Breast epithelium (tissue), 4 donors: ENCODE measurements at regions not wholly inside any gene's neighbourhood (a gene's known extent, or its start where the extent isn't known, plus 50 kb on each side); places are given as distances from the start of the nearest gene placed in this dataset.

Source experiments
- DNase-seq, 2 donors: peaks; one replicate each; pipeline ENCODE4 v3.0.0-alpha.2; 2019; ENCODE audit warnings: low spot score in 2 of 2
- H3K27ac ChIP-seq, 2 donors: fragments of 200-600 bp; sonication (generic) in 1 of 2; one replicate each; pipeline ENCODE4 v1.5.1; 2016 to 2019; ENCODE audit warnings: mild to moderate bottlenecking in 1 of 2
- H3K27me3 ChIP-seq, 2 donors: fragments of 200-600 bp; sonication (generic) in 1 of 2; one replicate each; pipeline versions ENCODE4 v1.5.1 to v1.6.0; 2017 to 2019; ENCODE audit warnings: control low read depth in 1 of 2, mild to moderate bottlenecking in 1 of 2
- H3K36me3 ChIP-seq: fragments of 200-600 bp; one replicate; pipeline ENCODE4 v1.5.1; 2019
- H3K4me1 ChIP-seq, 2 donors: fragments of 200-600 bp; sonication (generic); one replicate each; pipeline ENCODE4 v1.5.1; 2016 to 2019; ENCODE audit warnings: control low read depth in 1 of 2
- H3K4me3 ChIP-seq, 3 donors: fragments of 200-600 bp; sonication (generic); 1 replicate in 2 of 3; 2 replicates in 1 of 3; pipeline ENCODE4 v1.5.1; 2016 to 2019; ENCODE audit warnings: mild to moderate bottlenecking in 3 of 3, moderate library complexity in 2 of 3
- H3K9me3 ChIP-seq, 2 donors: fragments of 200-600 bp; sonication (generic) in 1 of 2; one replicate each; pipeline ENCODE4 v1.5.1; 2016 to 2019; ENCODE audit warnings: control low read depth in 1 of 2
- POLR2A ChIP-seq: fragments of 450-650 bp; IDR thresholded peaks from one replicate; pipeline ENCODE4 v1.6.1; 2016; ENCODE audit warnings: antibody characterized with exemption, mild to moderate bottlenecking, moderate library complexity
- POLR2AphosphoS5 ChIP-seq, 3 donors: sonication (generic); formaldehyde crosslinking; IDR thresholded peaks; one replicate each; pipeline ENCODE4 v1.6.1; 2017; ENCODE audit warnings: antibody characterized with exemption in 3 of 3
- intact Hi-C: fragments of 100-400 bp; cut with DNase I; formaldehyde crosslinking; loops from one replicate; pipeline ENCODE4 v1.15.1; 2023; ENCODE audit warnings: low total_unique reads
- TF ChIP-seq, protein P1 (sequence below), 3 donors: fragments of 450-650 bp; IDR thresholded peaks; one replicate each; pipeline ENCODE4 v1.5.1; 2016 to 2017; ENCODE audit warnings: antibody characterized with exemption in 3 of 3, mild to moderate bottlenecking in 3 of 3, moderate library complexity in 3 of 3

DNA sequence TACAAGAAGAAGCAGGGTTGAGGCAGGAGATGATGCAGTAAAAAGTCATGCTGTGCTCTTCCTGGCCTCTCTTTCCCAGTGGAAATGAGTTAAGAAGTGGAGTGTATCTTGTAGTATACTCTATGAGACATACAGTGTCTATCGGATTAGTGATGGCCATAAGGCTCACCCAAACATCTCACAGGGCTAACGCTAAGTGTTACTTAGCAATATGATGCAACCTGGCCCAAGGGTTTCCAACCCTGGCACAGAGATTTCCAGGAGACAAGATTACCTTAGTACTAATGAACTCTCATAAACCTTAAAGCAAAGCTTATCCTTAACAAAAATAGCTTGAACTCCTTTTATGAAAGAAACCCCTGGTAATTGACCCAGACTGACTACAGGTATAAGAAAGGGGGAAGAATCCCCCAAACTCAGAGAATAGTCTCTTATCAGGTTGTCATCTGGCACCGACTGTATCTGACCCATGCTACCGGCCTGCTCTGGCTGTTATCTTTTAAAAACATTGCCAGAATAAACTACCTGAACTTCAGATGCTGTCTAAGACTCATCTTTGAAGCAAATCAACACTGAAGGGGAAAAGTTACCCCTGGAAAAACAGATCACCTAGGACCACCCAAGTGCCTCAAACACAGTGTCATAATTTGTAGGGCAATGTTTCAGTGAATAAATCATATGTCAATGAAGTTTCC is 1002.0 kb downstream of the REEP3 start:
- Histone ChIP-seq H3K4me3 (no peak overlapping the region), H3K9me3 (no peaks in the 10 kb centered on the region), H3K27me3 (peaks cover 0 to 6% of the 10 kb centered on the region in 2 donors), H3K27ac (no peak overlapping the region), H3K36me3 (no peaks in the 10 kb centered on the region), H3K4me1 (no peaks in the 10 kb centered on the region)
- intact Hi-C loops = no loop called here
- no peak for DNase-seq
- TF ChIP-seq POLR2A (no peak), POLR2AphosphoS5 (IDR thresholded peaks at IDR 0.05) (no peak)
- TF ChIP-seq, protein P1, sequence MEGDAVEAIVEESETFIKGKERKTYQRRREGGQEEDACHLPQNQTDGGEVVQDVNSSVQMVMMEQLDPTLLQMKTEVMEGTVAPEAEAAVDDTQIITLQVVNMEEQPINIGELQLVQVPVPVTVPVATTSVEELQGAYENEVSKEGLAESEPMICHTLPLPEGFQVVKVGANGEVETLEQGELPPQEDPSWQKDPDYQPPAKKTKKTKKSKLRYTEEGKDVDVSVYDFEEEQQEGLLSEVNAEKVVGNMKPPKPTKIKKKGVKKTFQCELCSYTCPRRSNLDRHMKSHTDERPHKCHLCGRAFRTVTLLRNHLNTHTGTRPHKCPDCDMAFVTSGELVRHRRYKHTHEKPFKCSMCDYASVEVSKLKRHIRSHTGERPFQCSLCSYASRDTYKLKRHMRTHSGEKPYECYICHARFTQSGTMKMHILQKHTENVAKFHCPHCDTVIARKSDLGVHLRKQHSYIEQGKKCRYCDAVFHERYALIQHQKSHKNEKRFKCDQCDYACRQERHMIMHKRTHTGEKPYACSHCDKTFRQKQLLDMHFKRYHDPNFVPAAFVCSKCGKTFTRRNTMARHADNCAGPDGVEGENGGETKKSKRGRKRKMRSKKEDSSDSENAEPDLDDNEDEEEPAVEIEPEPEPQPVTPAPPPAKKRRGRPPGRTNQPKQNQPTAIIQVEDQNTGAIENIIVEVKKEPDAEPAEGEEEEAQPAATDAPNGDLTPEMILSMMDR (IDR thresholded peaks at IDR 0.05) = no peak

DNA sequence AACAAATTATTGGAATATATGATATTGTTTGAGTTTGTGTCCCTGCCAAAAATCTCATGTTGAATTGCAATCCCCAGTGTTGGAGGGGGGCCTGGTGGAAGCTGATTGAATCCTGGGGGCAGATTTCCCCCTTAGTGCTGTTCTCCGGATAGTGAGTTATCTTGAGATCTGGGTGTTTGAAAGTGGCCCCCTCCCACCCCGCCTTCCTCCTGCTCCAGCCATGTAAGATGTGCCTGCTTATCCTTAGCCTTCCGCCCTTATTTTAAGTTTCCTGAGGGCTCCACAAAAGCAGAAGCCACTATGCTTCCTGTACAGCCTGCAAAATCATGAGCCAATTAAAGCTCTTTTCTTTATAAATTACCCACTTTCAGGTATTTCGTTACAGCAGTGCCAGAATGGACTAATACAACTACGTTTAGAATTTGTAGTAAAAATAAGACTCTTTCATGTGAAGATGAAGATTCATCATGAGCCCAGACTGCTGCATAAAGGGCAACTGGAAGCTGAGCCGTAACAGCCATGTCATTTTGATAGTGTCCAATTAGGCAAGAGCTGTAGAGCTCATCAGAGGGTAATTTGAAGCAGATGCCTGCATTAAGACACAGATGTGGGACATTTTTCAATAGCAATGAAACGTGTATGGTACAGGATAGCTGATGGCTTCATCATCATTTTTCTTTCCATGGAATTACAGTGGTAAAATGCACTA is 1007.2 kb downstream of the REEP3 start:
- H3K27me3 ChIP-seq = peaks cover 0 to 6% of the 10 kb centered on the region in 2 donors
- no peak for DNase-seq
- intact Hi-C loops = no loop called here
- H3K9me3 ChIP-seq = no peaks in the 10 kb centered on the region
- no peak overlapping the region for H3K4me3 ChIP-seq
- TF ChIP-seq POLR2AphosphoS5 (IDR thresholded peaks at IDR 0.05) = no peak
- TF ChIP-seq, protein P1 (IDR thresholded peaks at IDR 0.05) = no peak
- no peak for TF ChIP-seq POLR2A
- H3K4me1 ChIP-seq = no peaks in the 10 kb centered on the region
- H3K27ac ChIP-seq = no peak overlapping the region
- no peaks in the 10 kb centered on the region for H3K36me3 ChIP-seq

DNA sequence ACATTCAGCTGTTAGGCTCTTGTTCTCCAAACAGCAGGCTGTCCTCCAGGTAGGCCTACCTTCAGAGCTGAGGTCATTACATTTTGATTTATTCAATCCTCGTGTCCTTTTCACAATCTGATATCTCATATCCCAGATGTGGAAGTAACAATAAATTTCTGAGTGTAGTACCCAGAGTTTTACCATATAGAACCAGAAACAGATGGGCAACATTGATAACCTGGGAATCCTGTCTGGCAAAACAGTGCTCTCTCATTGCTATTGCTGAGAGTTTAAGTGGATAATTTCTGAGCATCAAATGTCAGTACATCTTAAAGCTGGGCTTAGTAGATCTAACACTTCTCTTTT is 1007.8 kb downstream of the REEP3 start:
- Histone ChIP-seq H3K27me3 (peaks cover 0 to 6% of the 10 kb centered on the region in 2 donors), H3K4me3 (no peak overlapping the region), H3K27ac (no peak overlapping the region), H3K4me1 (no peaks in the 10 kb centered on the region), H3K36me3 (no peaks in the 10 kb centered on the region), H3K9me3 (no peaks in the 10 kb centered on the region)
- no peak for DNase-seq
- intact Hi-C loops = no loop called here
- no peak for TF ChIP-seq POLR2AphosphoS5 (IDR thresholded peaks at IDR 0.05)
- TF ChIP-seq, protein P1 (IDR thresholded peaks at IDR 0.05) = no peak
- no peak for TF ChIP-seq POLR2A

DNA sequence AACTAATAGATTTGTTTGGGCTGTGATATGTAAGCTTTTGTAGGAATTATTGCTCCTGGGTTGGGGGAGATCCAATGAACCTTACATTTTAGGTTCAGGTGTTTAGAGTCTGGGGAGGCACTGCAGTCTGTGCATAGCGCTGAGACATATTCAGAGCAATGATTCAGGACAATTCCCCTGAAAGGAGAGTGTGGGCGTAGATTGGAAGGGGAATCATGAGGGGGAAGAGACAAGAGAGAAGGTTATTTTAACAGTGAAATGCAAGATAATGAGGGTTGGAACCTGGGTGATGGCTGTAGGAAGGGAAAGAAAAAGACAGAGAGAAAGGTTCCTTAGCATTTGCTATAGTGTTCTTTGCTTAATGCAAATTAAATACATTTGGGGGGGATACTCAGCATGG is 1013.4 kb downstream of the REEP3 start:
- intact Hi-C loops = no loop called here
- DNase-seq = no peak

More for the DNA sequence above, 1013.4 kb downstream of the REEP3 start:
- no peaks in the 10 kb centered on the region for H3K4me1 ChIP-seq
- no peaks in the 10 kb centered on the region for H3K9me3 ChIP-seq
- H3K27ac ChIP-seq = no peak overlapping the region
- TF ChIP-seq, protein P1 (IDR thresholded peaks at IDR 0.05) = no peak
- H3K4me3 ChIP-seq = no peak overlapping the region
- H3K27me3 ChIP-seq = no peaks in the 10 kb centered on the region
- H3K36me3 ChIP-seq = no peaks in the 10 kb centered on the region
